ENCODE measurements at regions not wholly inside any gene's neighbourhood (a gene's known extent, or its start where the extent isn't known, plus 50 kb on each side); places are given as distances from the start of the nearest gene placed in this dataset.
"Not testable (repeated sequence)": the region's sequence is repeated elsewhere in the genome, so short reads cannot be mapped to it uniquely, and the experiment has no call there.

- Histone ChIP-seq H3K27ac (ENCODE audit: low read length) (no peak overlapping the region), H3K27me3 (ENCODE audit: control insufficient read depth, insufficient read depth, low read length) (peaks cover 5% of the 10 kb centered on the region), H3K4me1 (ENCODE audit: control insufficient read depth, insufficient read depth, low read length) (no peaks in the 10 kb centered on the region), H3K9me3 (ENCODE audit: control insufficient read depth, low read depth, low read length) (peaks cover 5% of the 10 kb centered on the region), H3K4me3 (ENCODE audit: low read length) (no peak overlapping the region), H3K36me3 (ENCODE audit: control insufficient read depth, insufficient read depth, low read length) (no peaks in the 10 kb centered on the region)
- DNase-seq: no peak
- 100% methylated on average over 1 of the region's 6 CpGs for whole genome bisulfite sequencing (ENCODE audit: insufficient coverage, low lambda C conversion rate)
Measured at GRCh38 chr10:125235093-125236069, 75.0 kb upstream of the CTBP2 start.

GRCh38 chr10:125234576-125234975 is 74.2 kb upstream of the CTBP2 start:
- H3K4me1 ChIP-seq (ENCODE audit: control insufficient read depth, insufficient read depth, low read length); H3K9me3 ChIP-seq (ENCODE audit: control insufficient read depth, low read depth, low read length); H3K27me3 ChIP-seq (ENCODE audit: control insufficient read depth, insufficient read depth, low read length); DNase-seq; H3K36me3 ChIP-seq (ENCODE audit: control insufficient read depth, insufficient read depth, low read length); H3K4me3 ChIP-seq (ENCODE audit: low read length); H3K27ac ChIP-seq (ENCODE audit: low read length): not testable (repeated sequence)
- no CpG with 5 or more reads among the region's 4 CpGs for WGBS (ENCODE audit: insufficient coverage, low lambda C conversion rate)

- Histone ChIP-seq H3K36me3 (ENCODE audit: control insufficient read depth, insufficient read depth, low read length) (no peaks in the 10 kb centered on the region), H3K9me3 (ENCODE audit: control insufficient read depth, low read depth, low read length) (peaks cover 5% of the 10 kb centered on the region), H3K4me3 (ENCODE audit: low read length) (no peak overlapping the region), H3K27ac (ENCODE audit: low read length) (no peak overlapping the region), H3K27me3 (ENCODE audit: control insufficient read depth, insufficient read depth, low read length) (peaks cover 5% of the 10 kb centered on the region), H3K4me1 (ENCODE audit: control insufficient read depth, insufficient read depth, low read length) (no peaks in the 10 kb centered on the region)
- 62% methylated on average over 2 of the region's 4 CpGs for WGBS (ENCODE audit: insufficient coverage, low lambda C conversion rate)
- DNase-seq: no peak
Measured at GRCh38 chr10:125233726-125234125, 73.4 kb upstream of the CTBP2 start.

GRCh38 chr10:125232841-125233240 is 72.5 kb upstream of the CTBP2 start:
- 100% methylated on average over 1 of the region's 5 CpGs for WGBS (ENCODE audit: insufficient coverage, low lambda C conversion rate)
- Histone ChIP-seq H3K27me3 (ENCODE audit: control insufficient read depth, insufficient read depth, low read length) (peaks cover 5% of the 10 kb centered on the region), H3K4me3 (ENCODE audit: low read length) (no peak overlapping the region), H3K9me3 (ENCODE audit: control insufficient read depth, low read depth, low read length) (peaks cover 5% of the 10 kb centered on the region), H3K4me1 (ENCODE audit: control insufficient read depth, insufficient read depth, low read length) (no peaks in the 10 kb centered on the region), H3K36me3 (ENCODE audit: control insufficient read depth, insufficient read depth, low read length) (no peaks in the 10 kb centered on the region), H3K27ac (ENCODE audit: low read length) (no peak overlapping the region)
- no peak for DNase-seq

- no peak for DNase-seq
- no peaks in the 10 kb centered on the region for H3K9me3 ChIP-seq (ENCODE audit: control insufficient read depth, low read depth, low read length)
- peaks cover 5% of the 10 kb centered on the region for H3K27me3 ChIP-seq (ENCODE audit: control insufficient read depth, insufficient read depth, low read length)
- H3K4me3 ChIP-seq (ENCODE audit: low read length): no peak overlapping the region
- H3K27ac ChIP-seq (ENCODE audit: low read length): no peak overlapping the region
- H3K4me1 ChIP-seq (ENCODE audit: control insufficient read depth, insufficient read depth, low read length): no peaks in the 10 kb centered on the region
- no peaks in the 10 kb centered on the region for H3K36me3 ChIP-seq (ENCODE audit: control insufficient read depth, insufficient read depth, low read length)
- WGBS (ENCODE audit: insufficient coverage, low lambda C conversion rate): 90% methylated on average over 2 of the region's 9 CpGs
Measured at GRCh38 chr10:125231813-125232475, 71.6 kb upstream of the CTBP2 start.

- Histone ChIP-seq H3K36me3 (ENCODE audit: control insufficient read depth, insufficient read depth, low read length) (no peaks in the 10 kb centered on the region), H3K4me1 (ENCODE audit: control insufficient read depth, insufficient read depth, low read length) (no peaks in the 10 kb centered on the region), H3K4me3 (ENCODE audit: low read length) (no peak overlapping the region), H3K9me3 (ENCODE audit: control insufficient read depth, low read depth, low read length) (no peaks in the 10 kb centered on the region), H3K27me3 (ENCODE audit: control insufficient read depth, insufficient read depth, low read length) (peaks cover 5% of the 10 kb centered on the region), H3K27ac (ENCODE audit: low read length) (no peak overlapping the region)
- no peak for DNase-seq
- WGBS (ENCODE audit: insufficient coverage, low lambda C conversion rate): no CpG with 5 or more reads among the region's 13 CpGs
Measured at GRCh38 chr10:125231116-125231812, 70.9 kb upstream of the CTBP2 start.

GRCh38 chr10:125230251-125230650 is 69.9 kb upstream of the CTBP2 start:
- H3K27ac ChIP-seq (ENCODE audit: low read length): no peak overlapping the region
- no peaks in the 10 kb centered on the region for H3K4me1 ChIP-seq (ENCODE audit: control insufficient read depth, insufficient read depth, low read length)
- no peaks in the 10 kb centered on the region for H3K36me3 ChIP-seq (ENCODE audit: control insufficient read depth, insufficient read depth, low read length)
- H3K9me3 ChIP-seq (ENCODE audit: control insufficient read depth, low read depth, low read length): no peaks in the 10 kb centered on the region
- H3K27me3 ChIP-seq (ENCODE audit: control insufficient read depth, insufficient read depth, low read length): peaks cover 5% of the 10 kb centered on the region
- no peak overlapping the region for H3K4me3 ChIP-seq (ENCODE audit: low read length)
- no peak for DNase-seq
- 100% methylated on average over 2 of the region's 2 CpGs for WGBS (ENCODE audit: insufficient coverage, low lambda C conversion rate)

GRCh38 chr10:125228245-125228940 is 68.0 kb upstream of the CTBP2 start:
- not testable (repeated sequence) for H3K4me1 ChIP-seq (ENCODE audit: control insufficient read depth, insufficient read depth, low read length); H3K27me3 ChIP-seq (ENCODE audit: control insufficient read depth, insufficient read depth, low read length); H3K27ac ChIP-seq (ENCODE audit: low read length); H3K9me3 ChIP-seq (ENCODE audit: control insufficient read depth, low read depth, low read length); DNase-seq; H3K36me3 ChIP-seq (ENCODE audit: control insufficient read depth, insufficient read depth, low read length); H3K4me3 ChIP-seq (ENCODE audit: low read length)
- WGBS (ENCODE audit: insufficient coverage, low lambda C conversion rate): no CpG with 5 or more reads among the region's 38 CpGs

- 100% methylated on average over 2 of the region's 15 CpGs for WGBS (ENCODE audit: insufficient coverage, low lambda C conversion rate)
Measured at GRCh38 chr10:125227546-125227945, 67.2 kb upstream of the CTBP2 start.

GRCh38 chr10:125226823-125227222 is 66.5 kb upstream of the CTBP2 start:
- DNase-seq: no peak
- no peak overlapping the region for H3K4me3 ChIP-seq (ENCODE audit: low read length)
- no peak overlapping the region for H3K27ac ChIP-seq (ENCODE audit: low read length)
- no peaks in the 10 kb centered on the region for H3K4me1 ChIP-seq (ENCODE audit: control insufficient read depth, insufficient read depth, low read length)
- H3K36me3 ChIP-seq (ENCODE audit: control insufficient read depth, insufficient read depth, low read length): no peaks in the 10 kb centered on the region
- no peaks in the 10 kb centered on the region for H3K9me3 ChIP-seq (ENCODE audit: control insufficient read depth, low read depth, low read length)
- no CpG with 5 or more reads among the region's 13 CpGs for WGBS (ENCODE audit: insufficient coverage, low lambda C conversion rate)
- H3K27me3 ChIP-seq (ENCODE audit: control insufficient read depth, insufficient read depth, low read length): peaks cover under 1% of the 10 kb centered on the region

More at GRCh38 chr10:125227546-125227945, 67.2 kb upstream of the CTBP2 start:
- peaks cover 2% of the 10 kb centered on the region for H3K27me3 ChIP-seq (ENCODE audit: control insufficient read depth, insufficient read depth, low read length)
- no peak overlapping the region for H3K4me3 ChIP-seq (ENCODE audit: low read length)
- no peak overlapping the region for H3K27ac ChIP-seq (ENCODE audit: low read length)
- H3K4me1 ChIP-seq (ENCODE audit: control insufficient read depth, insufficient read depth, low read length): no peaks in the 10 kb centered on the region
- no peak for DNase-seq
- H3K9me3 ChIP-seq (ENCODE audit: control insufficient read depth, low read depth, low read length): no peaks in the 10 kb centered on the region
- H3K36me3 ChIP-seq (ENCODE audit: control insufficient read depth, insufficient read depth, low read length): no peaks in the 10 kb centered on the region

Data from large intestine (tissue), 3 donors.